HepG2 (cell line): ENCODE measurements at regions not wholly inside any gene's neighbourhood (a gene's known extent, or its start where the extent isn't known, plus 50 kb on each side); places are given as distances from the start of the nearest gene placed in this dataset.

ENCODE experiments used
- ATAC-seq: fragments of 200-7000 bp; cut with Tn5 transposase; 3 replicates; pipeline ENCODE4 v1.9.1; 2020; ENCODE audit warnings: mild to moderate bottlenecking, moderate library complexity
- BruUV-seq: library from RNA; stranded (reverse); fragments of 400-500 nt; replicated peaks from 2 replicates; lab custom pipeline; 2021; lab: Mats Ljungman, UMichigan
- CTCF ChIA-PET: fragments of 300-600 bp; formaldehyde crosslinking; extraction: SDS; loops from one replicate; lab custom pipeline; 2021; ENCODE audit warnings: low total read pairs, inconsistent platforms, low intra/inter-chr PET ratio; lab: Yijun Ruan, JAX
- POLR2A ChIA-PET: fragments of 350-600 bp; sonication (Branson Sonifier 250); formaldehyde crosslinking; loops from one replicate; lab custom pipeline; 2020; ENCODE audit warnings: antibody characterized with exemption, inconsistent platforms; lab: Yijun Ruan, JAX
- DNase-seq: peaks from one replicate; pipeline ENCODE4 v3.0.0-alpha.2; 2015; ENCODE audit warnings: low spot score
- FAIRE-seq: peaks from 3 replicates; lab custom pipeline; 2011; peaks lifted over from hg19 to GRCh38; lab: Jason Lieb, UNC
- H2AFZ ChIP-seq: one replicate; pipeline ENCODE4 v1.6.1; 2011; ENCODE audit warnings: low read length, inconsistent platforms
- H3K27ac ChIP-seq: fragments of 300-600 bp; 3 replicates; pipeline ENCODE4 v1.8.0; 2011; ENCODE audit warnings: mixed run types, mild to moderate bottlenecking, mixed read lengths, low read length, inconsistent platforms; ENCODE audit not compliant: insufficient read depth; ENCODE audit errors: extremely low read length
- H3K27me3 ChIP-seq, 2 experiments: fragments of 200-600 bp in 1 of 2; 2 replicates in 1 of 2; 3 replicates in 1 of 2; pipeline versions ENCODE4 v1.6.0 to v1.8.0; 2011; ENCODE audit warnings: low read length in 2 of 2, mild to moderate bottlenecking in 2 of 2, moderate library complexity in 2 of 2, inconsistent platforms in 1 of 2; ENCODE audit not compliant: insufficient read depth in 2 of 2, control insufficient read depth in 1 of 2
- H3K36me3 ChIP-seq, 2 experiments: fragments of 200-600 bp in 1 of 2; replicated peaks in 1 of 2; 2 replicates in 1 of 2; 3 replicates in 1 of 2; pipeline versions ENCODE4 v1.5.1 to v1.8.0; 2011; ENCODE audit warnings: low read length in 2 of 2, inconsistent platforms in 1 of 2; ENCODE audit not compliant: insufficient read depth in 2 of 2, control insufficient read depth in 1 of 2
- H3K4me1 ChIP-seq: 2 replicates; pipeline ENCODE4 v1.5.1; 2012; ENCODE audit warnings: low read length, inconsistent platforms; ENCODE audit not compliant: insufficient read depth
- H3K4me2 ChIP-seq: 2 replicates; pipeline ENCODE4 v1.6.0; 2011; ENCODE audit warnings: low read depth, low read length, inconsistent platforms
- H3K4me3 ChIP-seq, 3 experiments: fragments of 200-600 bp in 1 of 3; sonication (generic), shearing (Covaris generic) in 1 of 3; replicated peaks in 1 of 3; 2 replicates each; pipeline ENCODE4 v1.5.1; 2011 to 2016; ENCODE audit warnings: low read length in 3 of 3, inconsistent platforms in 2 of 3, low read depth in 2 of 3, mild to moderate bottlenecking in 2 of 3, control low read depth in 1 of 3, mixed read lengths in 1 of 3; ENCODE audit not compliant: insufficient read depth in 1 of 3
- H3K79me2 ChIP-seq: one replicate; pipeline ENCODE4 v1.6.1; 2011; ENCODE audit warnings: low read length, inconsistent platforms; ENCODE audit not compliant: insufficient read depth
- H3K9ac ChIP-seq: 2 replicates; pipeline ENCODE4 v1.6.0; 2011; ENCODE audit warnings: mild to moderate bottlenecking, low read depth, low read length, inconsistent platforms; ENCODE audit not compliant: insufficient read depth
- H3K9me3 ChIP-seq: 2 replicates; pipeline ENCODE4 v1.5.1; 2012; ENCODE audit warnings: mild to moderate bottlenecking, low read length
- H4K20me1 ChIP-seq: 2 replicates; pipeline ENCODE4 v1.6.0; 2011; ENCODE audit warnings: inconsistent platforms, mild to moderate bottlenecking, low read length, moderate library complexity; ENCODE audit not compliant: insufficient read depth
- FOXJ3 ChIP-seq: sonication (generic); formaldehyde crosslinking; IDR thresholded peaks from 2 replicates; pipeline ENCODE4 v1.4.0; 2020; ENCODE audit warnings: missing genetic modification reagents, mild to moderate bottlenecking, borderline replicate concordance
- HDAC1 ChIP-seq: sonication (generic); formaldehyde crosslinking; IDR thresholded peaks from 2 replicates; pipeline ENCODE4 v1.5.1; 2020; ENCODE audit warnings: mild to moderate bottlenecking, missing genetic modification reagents
- NFE2L2 ChIP-seq: fragments of 150-350 bp; IDR thresholded peaks from 2 replicates; pipeline ENCODE4 v1.6.1; 2014; ENCODE audit warnings: low read length
- PTBP1 ChIP-seq: fragments of 200-400 bp; formaldehyde crosslinking; IDR thresholded peaks from 2 replicates; pipeline ENCODE4 v1.6.1; 2018; ENCODE audit warnings: low read length, low read depth; ENCODE audit not compliant: poor library complexity, severe bottlenecking
- SMAD9 ChIP-seq: sonication (generic); formaldehyde crosslinking; IDR thresholded peaks from 2 replicates; pipeline ENCODE4 v1.5.1; 2020; ENCODE audit warnings: mild to moderate bottlenecking, missing genetic modification reagents
- TFE3 ChIP-seq: IDR thresholded peaks from 2 replicates; pipeline ENCODE4 v1.6.1; 2016
- THAP9 ChIP-seq: sonication (generic); formaldehyde crosslinking; IDR thresholded peaks from 2 replicates; pipeline ENCODE4; 2020; ENCODE audit warnings: missing genetic modification reagents, mild to moderate bottlenecking, borderline replicate concordance
- ZNF317 ChIP-seq: sonication (generic); formaldehyde crosslinking; IDR thresholded peaks from 2 replicates; pipeline ENCODE4 v1.5.0; 2020; ENCODE audit warnings: mild to moderate bottlenecking, missing genetic modification reagents
- ZNF343 ChIP-seq: sonication (generic); formaldehyde crosslinking; IDR thresholded peaks from 2 replicates; pipeline ENCODE4 v1.4.0; 2020; ENCODE audit warnings: mild to moderate bottlenecking, missing genetic modification reagents
- ZNF598 ChIP-seq: sonication (generic); formaldehyde crosslinking; IDR thresholded peaks from 2 replicates; pipeline ENCODE4 v1.5.1; 2020; ENCODE audit warnings: mild to moderate bottlenecking, missing genetic modification reagents, borderline replicate concordance
- ZNF749 ChIP-seq: sonication (generic); formaldehyde crosslinking; IDR thresholded peaks from 2 replicates; pipeline ENCODE4 v1.8.0; 2022; ENCODE audit warnings: mild to moderate bottlenecking, missing genetic modification reagents, moderate library complexity, borderline replicate concordance
- ZSCAN12 ChIP-seq: sonication (generic); formaldehyde crosslinking; IDR thresholded peaks from 2 replicates; pipeline ENCODE4 v1.9.0; 2021; ENCODE audit warnings: mild to moderate bottlenecking, missing genetic modification reagents
- ZSCAN21 ChIP-seq: sonication (generic); formaldehyde crosslinking; IDR thresholded peaks from 2 replicates; pipeline ENCODE4 v1.8.0; 2022; ENCODE audit warnings: mild to moderate bottlenecking, missing genetic modification reagents, moderate library complexity, borderline replicate concordance
- WGBS: methylation state at CpG from one replicate; pipeline ENCODE4 v1.1.6; 2017; ENCODE audit warnings: low lambda C conversion rate; 5-methylcytosine and 5-hydroxymethylcytosine counted together
- in situ Hi-C: cut with HindIII; loops from 2 replicates; pipeline ENCODE4 v1.10.0; 2017; ENCODE audit warnings: low pct_unique_long_range_greater_than_20kb; ENCODE audit not compliant: extremely low pct_ligation_motif_present
- intact Hi-C: fragments of 100-400 bp; cut with micrococcal nuclease; formaldehyde crosslinking; loops from one replicate; pipeline ENCODE4 v1.10.0; 2022; ENCODE audit not compliant: unreplicated experiment

- TF ChIP-seq THAP9 (CRISPR knock-in tag): no peak
- TF ChIP-seq ZNF598 (CRISPR knock-in tag): no peak
Observed at GRCh38 chr10:78531088-78531487, 497.4 kb downstream of the RPS24 start (continued).

- no peak overlapping the region for H3K4me2 ChIP-seq
- H3K36me3 ChIP-seq: no peaks in the 10 kb centered on the region
- H3K9ac ChIP-seq: no peak overlapping the region
- no peak overlapping the region for H2AFZ ChIP-seq
- intact Hi-C loops: no loop called here
- no peak for TF ChIP-seq ZNF317 (CRISPR knock-in tag)
- POLR2A ChIA-PET: no interaction called here
- BruUV-seq: no TSS peak
- no peaks in the 10 kb centered on the region for H4K20me1 ChIP-seq
- no peaks in the 10 kb centered on the region for H3K9me3 ChIP-seq
- peaks cover 68% of the 10 kb centered on the region for H3K4me1 ChIP-seq
- no peak overlapping the region for H3K27ac ChIP-seq
- 90% methylated on average over 3 of the region's 3 CpGs for WGBS
- DNase-seq (no peak), FAIRE-seq (no peak), ATAC-seq (no peak)
- H3K27me3 ChIP-seq: no peaks in the 10 kb centered on the region
- H3K4me3 ChIP-seq: no peak overlapping the region
- in situ Hi-C loops: no loop called here
- H3K79me2 ChIP-seq: no peaks in the 10 kb centered on the region
- CTCF ChIA-PET: no interaction called here
Observed at GRCh38 chr10:78532480-78533042, 498.9 kb downstream of the RPS24 start.

- Histone ChIP-seq H3K9ac (no peak overlapping the region), H4K20me1 (no peaks in the 10 kb centered on the region), H2AFZ (no peak overlapping the region), H3K4me3 (no peak overlapping the region), H3K27ac (no peak overlapping the region), H3K4me1 (peaks cover 64% of the 10 kb centered on the region), H3K27me3 (no peaks in the 10 kb centered on the region), H3K9me3 (no peaks in the 10 kb centered on the region), H3K36me3 (no peaks in the 10 kb centered on the region), H3K79me2 (no peaks in the 10 kb centered on the region), H3K4me2 (no peak overlapping the region)
- POLR2A ChIA-PET: no interaction called here
- no peak for FAIRE-seq
- 78% methylated on average over 3 of the region's 5 CpGs for WGBS
- no TSS peak for BruUV-seq
- intact Hi-C loops: no loop called here
- CTCF ChIA-PET: no interaction called here
- in situ Hi-C loops: no loop called here
- no peak for DNase-seq
- ATAC-seq: no peak
- no peak for TF ChIP-seq SMAD9 (CRISPR knock-in tag)
- no peak for TF ChIP-seq HDAC1 (CRISPR knock-in tag)
- TF ChIP-seq TFE3: no peak
- TF ChIP-seq FOXJ3 (CRISPR knock-in tag): no peak
- no peak for TF ChIP-seq ZNF343
- TF ChIP-seq PTBP1: no peak
- TF ChIP-seq ZNF749 (CRISPR knock-in tag): no peak
- TF ChIP-seq ZSCAN12 (CRISPR knock-in tag): no peak
- no peak for TF ChIP-seq NFE2L2
- TF ChIP-seq ZSCAN21 (CRISPR knock-in tag): no peak
Observed at GRCh38 chr10:78533098-78533497, 499.4 kb downstream of the RPS24 start.
